ENCODE measurements at regions not wholly inside any gene's neighbourhood (a gene's known extent, or its start where the extent isn't known, plus 50 kb on each side); places are given as distances from the start of the nearest gene placed in this dataset.

- DNase-seq (ENCODE audit: low spot score) = no peak
Measured at GRCh38 chr22:27204280-27204679, 546.9 kb downstream of the MIAT start.

GRCh38 chr22:27204817-27205216 is 547.4 kb downstream of the MIAT start:
- DNase-seq (ENCODE audit: low spot score) = no peak

DNA sequence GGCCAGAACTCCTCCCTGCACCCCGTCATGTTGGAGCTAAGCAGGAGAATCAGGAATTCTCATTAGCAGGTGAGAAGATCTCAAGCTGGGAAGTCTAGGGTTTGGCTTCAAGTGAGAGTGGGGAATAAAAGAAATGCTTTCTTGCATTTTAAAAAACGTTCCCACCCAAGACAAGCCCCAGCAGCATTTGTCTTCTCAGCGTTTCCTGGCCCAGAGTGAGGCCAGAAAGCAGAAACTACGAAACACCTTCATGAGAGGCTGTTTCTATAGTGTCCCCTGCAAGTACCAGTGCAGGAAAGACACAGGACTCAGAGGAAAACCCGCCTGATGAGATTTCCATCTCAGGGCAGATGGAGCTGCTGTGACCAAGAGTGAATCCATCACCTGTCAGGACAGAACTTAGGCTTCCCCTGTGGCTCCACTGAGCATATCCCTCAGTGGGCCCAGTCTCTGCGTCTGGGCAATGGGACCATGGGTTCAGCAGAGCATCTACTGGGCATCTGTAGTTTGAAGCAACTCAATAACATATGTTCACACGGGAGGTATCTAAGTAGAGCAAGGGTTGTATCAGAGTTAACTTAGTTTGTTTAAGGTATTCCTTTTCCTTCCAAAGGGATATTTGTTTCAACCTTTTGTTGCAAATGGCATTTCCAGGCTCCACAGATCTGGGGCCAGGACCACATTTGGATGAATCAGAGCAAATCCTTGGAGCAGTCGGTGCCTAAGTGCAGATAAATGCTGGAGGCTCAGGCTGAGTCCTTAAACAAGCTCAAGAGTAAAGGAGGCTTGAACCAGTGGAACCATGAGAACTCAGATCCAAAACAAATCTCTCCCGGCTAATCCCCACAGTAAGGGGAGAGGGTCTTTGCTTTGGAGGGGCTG is 548.3 kb downstream of the MIAT start:
- DNase-seq (ENCODE audit: low spot score) = no peak

GRCh38 chr22:27206374-27207133 is 549.2 kb downstream of the MIAT start:
- DNase-seq (ENCODE audit: low spot score) = no peak

DNA sequence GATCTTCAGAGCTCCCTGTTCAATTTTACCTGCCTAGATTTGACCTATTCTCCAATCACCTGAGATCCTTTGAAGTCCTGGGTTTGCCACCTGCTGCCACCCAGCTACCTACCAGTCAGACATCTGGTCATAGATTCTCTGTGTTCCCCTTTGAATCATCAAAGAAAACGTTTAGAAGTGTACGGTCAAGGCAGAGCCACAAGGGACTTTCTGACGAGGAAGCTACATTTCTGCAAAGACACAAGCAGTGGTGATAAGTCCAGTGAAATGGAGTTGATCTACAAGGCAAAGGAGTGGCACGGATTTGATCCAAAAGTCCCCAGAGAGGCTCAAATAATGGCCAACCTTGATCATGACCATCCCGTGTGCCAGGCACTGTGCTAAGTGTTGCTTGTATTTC is 549.9 kb downstream of the MIAT start:
- no peak for DNase-seq (ENCODE audit: low spot score)

- DNase-seq (ENCODE audit: low spot score) = peak; percentile 81
Measured at GRCh38 chr22:27207907-27208306, 550.5 kb downstream of the MIAT start.

GRCh38 chr22:27210111-27210730 is 552.8 kb downstream of the MIAT start:
- no peak for DNase-seq (ENCODE audit: low spot score)

GRCh38 chr22:27212102-27212501 is 554.7 kb downstream of the MIAT start:
- no peak for DNase-seq (ENCODE audit: low spot score)

GRCh38 chr22:27212617-27213177 is 555.3 kb downstream of the MIAT start:
- peak; percentile 93 for DNase-seq (ENCODE audit: low spot score)

DNA sequence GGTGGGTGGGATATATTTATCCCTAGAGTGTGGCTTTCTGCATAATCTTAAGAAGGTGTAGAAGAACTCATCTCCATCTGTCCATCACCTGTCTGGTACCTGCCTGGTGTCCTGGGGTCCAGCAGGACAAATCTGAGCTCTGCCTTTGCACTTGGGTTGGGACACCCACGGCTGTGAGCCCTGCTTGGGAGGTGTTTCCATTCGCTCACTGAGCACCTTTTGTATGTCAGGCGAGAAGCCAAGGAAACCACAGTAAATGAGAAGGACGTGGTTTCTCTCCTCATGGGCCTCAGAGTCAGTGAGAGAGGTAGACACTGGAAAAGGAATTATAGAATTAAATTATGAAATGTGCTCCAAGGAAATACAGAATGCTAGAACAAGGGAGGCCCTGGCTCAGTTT is 555.9 kb downstream of the MIAT start:
- DNase-seq (ENCODE audit: low spot score) = no peak

- DNase-seq (ENCODE audit: low spot score) = no peak
Measured at GRCh38 chr22:27213766-27214581, 556.6 kb downstream of the MIAT start.

DNA sequence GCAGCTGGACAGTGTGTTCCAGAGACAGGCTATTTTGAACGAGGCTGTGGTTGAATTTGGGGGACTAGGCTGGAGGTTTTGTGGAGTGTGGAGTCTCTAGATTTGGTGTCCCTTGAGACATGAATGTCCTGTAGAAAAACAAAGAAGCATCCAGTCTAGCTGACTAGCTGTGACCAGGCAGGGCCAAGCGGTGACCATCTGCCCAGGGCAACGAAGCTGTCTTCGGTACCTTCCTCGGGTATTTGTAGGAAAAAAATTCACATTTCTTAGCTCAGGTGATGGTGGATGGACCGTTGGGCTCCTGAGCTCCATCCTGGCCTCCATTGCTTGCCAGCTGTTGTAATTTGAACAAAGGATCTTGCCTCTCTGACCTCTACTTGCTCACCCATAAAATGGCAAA is 557.3 kb downstream of the MIAT start:
- DNase-seq (ENCODE audit: low spot score) = no peak

- DNase-seq (ENCODE audit: low spot score) = no peak
Measured at GRCh38 chr22:27215871-27216270, 558.5 kb downstream of the MIAT start.

DNA sequence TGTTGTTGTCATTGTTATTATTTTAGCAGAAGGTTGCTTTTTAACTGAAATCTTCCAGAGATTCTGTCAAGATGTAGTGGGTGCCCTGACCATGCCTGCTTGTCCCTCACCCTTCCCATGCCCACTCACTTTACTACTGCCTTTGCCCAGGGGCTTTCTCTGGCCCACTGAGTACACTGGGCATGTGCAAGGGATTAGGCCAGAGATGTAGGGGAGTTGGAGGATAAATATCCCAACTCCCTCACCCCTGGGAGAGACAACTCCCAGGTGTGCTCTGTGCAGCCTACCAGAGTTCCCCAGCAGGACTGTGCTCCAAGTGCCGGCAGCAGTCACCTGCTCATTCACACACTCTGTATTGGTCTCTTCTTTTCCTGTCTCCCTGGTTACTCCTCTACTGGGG is 559.1 kb downstream of the MIAT start:
- DNase-seq (ENCODE audit: low spot score) = no peak

- DNase-seq (ENCODE audit: low spot score) = no peak
Measured at GRCh38 chr22:27217154-27217553, 559.8 kb downstream of the MIAT start.

GRCh38 chr22:27218012-27218920 is 560.9 kb downstream of the MIAT start:
- no peak for DNase-seq (ENCODE audit: low spot score)

- no peak for DNase-seq (ENCODE audit: low spot score)
Measured at GRCh38 chr22:27219036-27219435, 561.6 kb downstream of the MIAT start.

DNA sequence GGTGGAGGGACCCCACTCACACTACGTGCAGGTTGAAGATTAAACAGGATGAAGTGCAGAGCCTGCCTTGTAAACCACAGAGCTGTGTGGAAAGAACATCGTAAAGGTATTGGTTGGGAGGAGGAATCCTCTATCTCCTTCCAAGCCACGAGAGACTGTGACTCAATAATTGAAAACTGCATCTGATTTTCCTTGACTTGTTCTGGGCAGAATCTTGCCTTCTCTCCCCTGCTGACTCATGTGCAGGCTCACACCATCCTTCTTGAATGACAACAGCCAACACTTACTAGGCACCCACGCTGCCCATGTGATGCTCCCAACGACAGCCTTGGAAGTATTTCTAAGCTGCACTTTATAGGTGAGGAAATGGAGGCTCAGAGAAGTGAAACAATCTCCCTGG is 563.0 kb downstream of the MIAT start:
- DNase-seq (ENCODE audit: low spot score) = peak; percentile 80

DNA sequence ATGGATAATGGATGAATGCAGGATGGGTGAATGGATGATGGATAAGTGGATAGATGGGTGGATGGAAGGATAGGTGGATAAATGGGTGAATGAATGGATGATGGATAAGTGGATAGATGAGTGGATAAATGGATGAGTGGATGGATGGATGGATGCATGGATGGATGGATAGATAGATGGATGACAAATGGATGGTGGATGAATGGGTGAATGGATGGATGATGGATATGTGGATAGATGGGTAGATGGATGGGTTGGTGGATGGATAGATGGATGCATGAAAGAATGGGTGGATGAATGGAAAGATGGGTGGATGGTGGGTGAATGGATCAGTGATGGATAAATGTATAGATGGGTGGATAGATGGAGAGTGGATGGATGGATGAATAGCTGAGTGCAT is 564.8 kb downstream of the MIAT start:
- DNase-seq (ENCODE audit: low spot score) = no peak

DNA sequence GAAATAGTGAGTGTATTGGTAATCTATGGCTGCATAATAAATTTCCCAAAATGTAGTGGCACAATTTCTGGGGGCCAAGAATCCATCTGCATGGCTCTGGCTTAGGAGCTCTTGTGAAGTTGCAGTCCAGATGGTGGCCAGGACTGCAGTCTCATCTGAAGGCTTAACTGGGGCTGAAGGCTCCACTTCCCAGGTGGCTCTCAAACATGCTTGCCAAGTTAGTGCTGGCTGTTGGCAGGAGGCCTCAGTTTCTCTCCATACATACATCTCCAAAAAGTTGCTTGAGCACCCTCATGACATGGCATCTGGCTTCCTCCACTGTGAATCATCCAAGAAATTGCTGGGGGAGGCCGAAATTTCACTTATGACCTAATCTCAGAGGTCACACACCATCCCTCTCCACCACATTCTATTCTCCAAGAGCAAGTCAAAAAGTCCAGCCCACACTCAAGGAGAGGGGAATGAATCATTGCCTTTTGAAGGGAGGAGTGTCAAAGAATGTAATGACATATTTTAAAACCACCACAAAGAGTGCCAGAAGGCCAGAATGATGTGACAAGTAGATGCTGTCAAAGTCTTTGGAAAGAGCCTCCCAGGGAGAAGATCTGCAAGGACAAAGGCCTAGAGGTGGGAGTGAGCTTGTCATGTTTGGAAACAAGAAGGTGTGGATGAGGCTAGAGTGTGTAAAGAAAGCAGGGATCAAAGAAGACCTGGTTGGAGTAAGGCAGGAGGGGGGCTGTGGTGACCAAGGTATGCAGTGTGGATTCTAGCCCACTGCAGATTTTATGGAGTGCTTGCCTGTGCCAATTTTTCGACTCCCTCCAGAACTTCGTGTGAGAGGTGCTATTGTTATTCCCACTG is 566.2 kb downstream of the MIAT start:
- DNase-seq (ENCODE audit: low spot score) = peak; percentile 89
